ENCODE measurements at regions not wholly inside any gene's neighbourhood (a gene's known extent, or its start where the extent isn't known, plus 50 kb on each side); places are given as distances from the start of the nearest gene placed in this dataset.

GRCh38 chr11:45414088-45414487 is 127.9 kb upstream of the SYT13 start:
- 73% methylated on average over 3 of the region's 3 CpGs for WGBS

GRCh38 chr11:45413156-45413858 is 127.2 kb upstream of the SYT13 start:
- H3K9me3 ChIP-seq (ENCODE audit: control insufficient read depth, low read length): peaks cover 18% of the 10 kb centered on the region
- H4K8ac ChIP-seq (ENCODE audit: low read length): no peak overlapping the region
- DNase-seq: no peak
- 62% methylated on average over 5 of the region's 8 CpGs for WGBS
- no peak overlapping the region for H2AFZ ChIP-seq (ENCODE audit: low read depth, low read length)
- no peak overlapping the region for H4K91ac ChIP-seq (ENCODE audit: low read length)
- peak overlapping the region in 1 of 2 experiments; percentile 45 for H2BK12ac ChIP-seq (ENCODE audit: low read length in 2 of 2)
- no peak overlapping the region for H2BK15ac ChIP-seq (ENCODE audit: low read depth, poor library complexity, severe bottlenecking)
- H3K4me2 ChIP-seq (ENCODE audit: low read length, poor library complexity, severe bottlenecking): no peak overlapping the region
- H3K36me3 ChIP-seq (ENCODE audit: control insufficient read depth in 1 of 2, insufficient read depth in 2 of 2, low read depth in 1 of 2, low read length in 2 of 2): no peaks in the 10 kb centered on the region
- peaks cover 33% of the 10 kb centered on the region for H3K4me1 ChIP-seq (ENCODE audit: control insufficient read depth, insufficient read depth, low read depth, low read length)
- no peak overlapping the region for H3K4me3 ChIP-seq (ENCODE audit: insufficient read depth in 1 of 2, low read depth in 1 of 2, low read length in 2 of 2)
- H3K79me1 ChIP-seq (replicated peaks; ENCODE audit: low read length, poor library complexity, severe bottlenecking): no peaks in the 10 kb centered on the region
- no peak overlapping the region for H3K23ac ChIP-seq (ENCODE audit: low read length in 2 of 2)
- no peak overlapping the region for H2BK120ac ChIP-seq (ENCODE audit: low read depth, low read length)
- peaks cover 0 to 48% of the 10 kb centered on the region in 2 experiments for H3K27me3 ChIP-seq (ENCODE audit: control insufficient read depth in 1 of 2, insufficient read depth in 1 of 2, low read length in 2 of 2)
- no peak overlapping the region for H2BK5ac ChIP-seq (ENCODE audit: low read depth, low read length, poor library complexity, severe bottlenecking)
- H3K27ac ChIP-seq (ENCODE audit: low read length, poor library complexity, severe bottlenecking): no peak overlapping the region
- no peak overlapping the region for H2AK5ac ChIP-seq (ENCODE audit: low read length, severe bottlenecking)
- H3K18ac ChIP-seq (ENCODE audit: low read depth in 1 of 2, low read length in 2 of 2): no peak overlapping the region
- no peak overlapping the region for H3K9ac ChIP-seq (ENCODE audit: low read length)
- H3K4ac ChIP-seq (ENCODE audit: low read depth in 1 of 2, low read length in 2 of 2): no peak overlapping the region
- H3K14ac ChIP-seq (ENCODE audit: low read length in 2 of 2): no peak overlapping the region

More at GRCh38 chr11:45414088-45414487, 127.9 kb upstream of the SYT13 start:
- peaks cover 0 to 49% of the 10 kb centered on the region in 2 experiments for H3K27me3 ChIP-seq (ENCODE audit: control insufficient read depth in 1 of 2, insufficient read depth in 1 of 2, low read length in 2 of 2)
- no peak overlapping the region for H3K4me2 ChIP-seq (ENCODE audit: low read length, poor library complexity, severe bottlenecking)
- H3K4ac ChIP-seq (ENCODE audit: low read depth in 1 of 2, low read length in 2 of 2): no peak overlapping the region
- H3K4me1 ChIP-seq (ENCODE audit: control insufficient read depth, insufficient read depth, low read depth, low read length): peaks cover 31% of the 10 kb centered on the region
- H3K18ac ChIP-seq (ENCODE audit: low read depth in 1 of 2, low read length in 2 of 2): no peak overlapping the region
- no peak overlapping the region for H2BK5ac ChIP-seq (ENCODE audit: low read depth, low read length, poor library complexity, severe bottlenecking)
- H3K9ac ChIP-seq (ENCODE audit: low read length): no peak overlapping the region
- no peaks in the 10 kb centered on the region for H3K79me1 ChIP-seq (replicated peaks; ENCODE audit: low read length, poor library complexity, severe bottlenecking)
- H2AFZ ChIP-seq (ENCODE audit: low read depth, low read length): no peak overlapping the region
- H3K27ac ChIP-seq (ENCODE audit: low read length, poor library complexity, severe bottlenecking): no peak overlapping the region
- no peak overlapping the region for H2BK120ac ChIP-seq (ENCODE audit: low read depth, low read length)
- H2BK12ac ChIP-seq (ENCODE audit: low read length in 2 of 2): peak overlapping the region in 1 of 2 experiments; percentile 15
- H4K91ac ChIP-seq (ENCODE audit: low read length): no peak overlapping the region
- H2BK15ac ChIP-seq (ENCODE audit: low read depth, poor library complexity, severe bottlenecking): no peak overlapping the region
- H3K23ac ChIP-seq (ENCODE audit: low read length in 2 of 2): no peak overlapping the region
- H3K36me3 ChIP-seq (ENCODE audit: control insufficient read depth in 1 of 2, insufficient read depth in 2 of 2, low read depth in 1 of 2, low read length in 2 of 2): no peaks in the 10 kb centered on the region
- no peak overlapping the region for H3K4me3 ChIP-seq (ENCODE audit: insufficient read depth in 1 of 2, low read depth in 1 of 2, low read length in 2 of 2)
- no peak overlapping the region for H3K14ac ChIP-seq (ENCODE audit: low read length in 2 of 2)
- H3K9me3 ChIP-seq (ENCODE audit: control insufficient read depth, low read length): peaks cover 26% of the 10 kb centered on the region
- no peak for DNase-seq
- no peak overlapping the region for H2AK5ac ChIP-seq (ENCODE audit: low read length, severe bottlenecking)
- H4K8ac ChIP-seq (ENCODE audit: low read length): no peak overlapping the region

- Histone ChIP-seq H4K91ac (ENCODE audit: low read length) (no peak overlapping the region), H3K27ac (ENCODE audit: low read length, poor library complexity, severe bottlenecking) (no peak overlapping the region), H3K14ac (ENCODE audit: low read length in 2 of 2) (peak overlapping the region in 1 of 2 experiments; percentile 82), H3K4me1 (ENCODE audit: control insufficient read depth, insufficient read depth, low read depth, low read length) (peaks cover 33% of the 10 kb centered on the region), H3K23ac (ENCODE audit: low read length in 2 of 2) (no peak overlapping the region), H2AFZ (ENCODE audit: low read depth, low read length) (no peak overlapping the region), H3K9ac (ENCODE audit: low read length) (peak overlapping the region; percentile 58), H2BK12ac (ENCODE audit: low read length in 2 of 2) (no peak overlapping the region), H3K4me3 (ENCODE audit: insufficient read depth in 1 of 2, low read depth in 1 of 2, low read length in 2 of 2) (no peak overlapping the region), H3K9me3 (ENCODE audit: control insufficient read depth, low read length) (peaks cover 10% of the 10 kb centered on the region), H2BK5ac (ENCODE audit: low read depth, low read length, poor library complexity, severe bottlenecking) (no peak overlapping the region), H3K36me3 (ENCODE audit: control insufficient read depth in 1 of 2, insufficient read depth in 2 of 2, low read depth in 1 of 2, low read length in 2 of 2) (no peaks in the 10 kb centered on the region), H4K8ac (ENCODE audit: low read length) (peak overlapping the region; percentile 67), H3K4ac (ENCODE audit: low read depth in 1 of 2, low read length in 2 of 2) (no peak overlapping the region), H2BK15ac (ENCODE audit: low read depth, poor library complexity, severe bottlenecking) (no peak overlapping the region), H3K4me2 (ENCODE audit: low read length, poor library complexity, severe bottlenecking) (no peak overlapping the region), H3K79me1 (replicated peaks; ENCODE audit: low read length, poor library complexity, severe bottlenecking) (no peaks in the 10 kb centered on the region), H3K18ac (ENCODE audit: low read depth in 1 of 2, low read length in 2 of 2) (no peak overlapping the region), H3K27me3 (ENCODE audit: control insufficient read depth in 1 of 2, insufficient read depth in 1 of 2, low read length in 2 of 2) (peaks cover 0 to 47% of the 10 kb centered on the region in 2 experiments), H2AK5ac (ENCODE audit: low read length, severe bottlenecking) (no peak overlapping the region), H2BK120ac (ENCODE audit: low read depth, low read length) (no peak overlapping the region)
- DNase-seq: no peak
- WGBS: 27% methylated on average over 5 of the region's 5 CpGs
Measured at GRCh38 chr11:45412521-45412920, 126.4 kb upstream of the SYT13 start.

GRCh38 chr11:45412051-45412471 is 125.9 kb upstream of the SYT13 start:
- WGBS: 10% methylated on average over 12 of the region's 12 CpGs
- H3K27me3 ChIP-seq (ENCODE audit: control insufficient read depth in 1 of 2, insufficient read depth in 1 of 2, low read length in 2 of 2): peaks cover 0 to 51% of the 10 kb centered on the region in 2 experiments
- H4K8ac ChIP-seq (ENCODE audit: low read length): no peak overlapping the region
- H3K14ac ChIP-seq (ENCODE audit: low read length in 2 of 2): no peak overlapping the region
- H3K27ac ChIP-seq (ENCODE audit: low read length, poor library complexity, severe bottlenecking): no peak overlapping the region
- peak overlapping the region; percentile 21 for H2BK120ac ChIP-seq (ENCODE audit: low read depth, low read length)
- peaks cover 36% of the 10 kb centered on the region for H3K4me1 ChIP-seq (ENCODE audit: control insufficient read depth, insufficient read depth, low read depth, low read length)
- H3K36me3 ChIP-seq (ENCODE audit: control insufficient read depth in 1 of 2, insufficient read depth in 2 of 2, low read depth in 1 of 2, low read length in 2 of 2): no peaks in the 10 kb centered on the region
- peak overlapping the region; percentile 26 for H2AK5ac ChIP-seq (ENCODE audit: low read length, severe bottlenecking)
- peak; percentile 24 for DNase-seq
- H3K9me3 ChIP-seq (ENCODE audit: control insufficient read depth, low read length): peaks cover 9% of the 10 kb centered on the region
- no peak overlapping the region for H2BK15ac ChIP-seq (ENCODE audit: low read depth, poor library complexity, severe bottlenecking)
- no peak overlapping the region for H4K91ac ChIP-seq (ENCODE audit: low read length)
- H3K9ac ChIP-seq (ENCODE audit: low read length): peak overlapping the region; percentile 58
- peak overlapping the region in 1 of 2 experiments; percentile 11 for H3K18ac ChIP-seq (ENCODE audit: low read depth in 1 of 2, low read length in 2 of 2)
- no peak overlapping the region for H2AFZ ChIP-seq (ENCODE audit: low read depth, low read length)
- no peak overlapping the region for H3K23ac ChIP-seq (ENCODE audit: low read length in 2 of 2)
- H3K4me3 ChIP-seq (ENCODE audit: insufficient read depth in 1 of 2, low read depth in 1 of 2, low read length in 2 of 2): no peak overlapping the region
- H2BK12ac ChIP-seq (ENCODE audit: low read length in 2 of 2): no peak overlapping the region
- no peak overlapping the region for H3K4me2 ChIP-seq (ENCODE audit: low read length, poor library complexity, severe bottlenecking)
- no peak overlapping the region for H2BK5ac ChIP-seq (ENCODE audit: low read depth, low read length, poor library complexity, severe bottlenecking)
- H3K4ac ChIP-seq (ENCODE audit: low read depth in 1 of 2, low read length in 2 of 2): no peak overlapping the region
- no peaks in the 10 kb centered on the region for H3K79me1 ChIP-seq (replicated peaks; ENCODE audit: low read length, poor library complexity, severe bottlenecking)
